Loucy (cell line): ENCODE measurements at regions not wholly inside any gene's neighbourhood (a gene's known extent, or its start where the extent isn't known, plus 50 kb on each side); places are given as distances from the start of the nearest gene placed in this dataset.

Experiments
- CTCF ChIP-seq: fragments of 200-600 bp; sonication (generic); conservative IDR thresholded peaks from 2 replicates; pipeline ENCODE4 v1.5.1; 2014; ENCODE audit warnings: mild to moderate bottlenecking, antibody characterized with exemption, low read length
- EZH2phosphoT487 ChIP-seq: fragments of 200-600 bp; IDR thresholded peaks from 2 replicates; pipeline ENCODE4 v1.6.1; 2018; ENCODE audit warnings: antibody characterized with exemption, mild to moderate bottlenecking, moderate library complexity, borderline replicate concordance

GRCh38 chr1:228810395-228810758 lies 75.1 kb downstream of the RHOU start:
- TF ChIP-seq CTCF (no peak), EZH2phosphoT487 (no peak)
